Vagina (tissue), 2 donors: ENCODE measurements at regions not wholly inside any gene's neighbourhood (a gene's known extent, or its start where the extent isn't known, plus 50 kb on each side); places are given as distances from the start of the nearest gene placed in this dataset.

Source experiments
- DNase-seq, 2 donors: peaks; one replicate each; pipeline ENCODE4 v3.0.0-alpha.2; 2017; ENCODE audit errors: extremely low spot score in 2 of 2
- H3K27ac ChIP-seq: fragments of 200-600 bp; sonication (generic); one replicate; pipeline ENCODE4 v1.5.1; 2019
- H3K27me3 ChIP-seq: fragments of 200-600 bp; sonication (generic); one replicate; pipeline ENCODE4 v1.5.1; 2019
- H3K36me3 ChIP-seq, 2 donors: fragments of 200-600 bp; sonication (generic); one replicate each; pipeline ENCODE4 v1.5.1; 2017 to 2019
- H3K4me1 ChIP-seq: fragments of 200-600 bp; sonication (generic); one replicate; pipeline ENCODE4 v1.5.1; 2019
- H3K4me3 ChIP-seq, 2 donors: fragments of 200-600 bp; sonication (generic); 1 replicate in 1 of 2; 2 replicates in 1 of 2; pipeline ENCODE4 v1.5.1; 2016 to 2019
- H3K9me3 ChIP-seq: fragments of 200-600 bp; sonication (generic); one replicate; pipeline ENCODE4 v1.5.1; 2019
- POLR2A ChIP-seq, 2 donors: fragments of 450-650 bp; IDR thresholded peaks; one replicate each; pipeline ENCODE4 v1.6.1; 2017; ENCODE audit warnings: antibody characterized with exemption in 2 of 2, mild to moderate bottlenecking in 2 of 2, moderate library complexity in 2 of 2
- POLR2AphosphoS5 ChIP-seq, 2 donors: sonication (generic); formaldehyde crosslinking; IDR thresholded peaks; one replicate each; pipeline ENCODE4 v1.9.0; 2017; ENCODE audit warnings: antibody characterized with exemption in 2 of 2, mild to moderate bottlenecking in 2 of 2, low read depth in 1 of 2; ENCODE audit not compliant: insufficient read depth in 1 of 2
- intact Hi-C: fragments of 100-400 bp; cut with DNase I; formaldehyde crosslinking; loops from one replicate; pipeline ENCODE4 v1.15.1; 2023
- TF ChIP-seq, protein P1 (sequence below), 3 experiments: fragments of 450-650 bp in 2 of 3; fragments of 200-600 bp in 1 of 3; sonication (generic) in 1 of 3; IDR thresholded peaks; one replicate each; pipeline ENCODE4 v1.5.1; 2017 to 2019; ENCODE audit warnings: antibody characterized with exemption in 3 of 3, mild to moderate bottlenecking in 2 of 3, moderate library complexity in 2 of 3

DNA sequence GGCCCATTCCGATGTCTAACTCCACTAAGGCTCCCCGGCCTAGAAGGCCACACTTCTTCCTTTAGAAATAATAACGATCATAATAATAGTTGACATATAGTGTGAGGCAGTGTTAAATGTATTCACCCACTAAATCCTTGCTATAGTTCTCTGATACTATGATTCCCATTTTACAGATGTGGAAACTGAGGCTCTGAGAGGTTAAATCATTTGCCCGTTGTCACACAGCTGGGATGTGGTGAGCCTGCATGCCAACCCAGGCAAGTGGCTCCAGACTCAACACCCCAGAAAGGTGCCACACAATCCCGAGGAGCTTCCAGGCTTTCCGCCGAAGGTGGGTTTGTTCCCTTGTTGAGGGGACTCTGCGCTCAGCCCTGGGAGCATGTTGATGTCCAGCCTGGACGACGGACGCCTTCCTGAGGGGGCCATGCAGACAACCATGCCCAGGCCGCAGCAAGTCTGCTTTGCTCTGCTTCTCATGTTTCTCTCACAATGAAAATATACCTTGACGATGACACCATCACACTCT lies 104.6 kb upstream of the CDYL start:
- DNase-seq, result peak in 1 of 2 donors; percentile 67
- Histone ChIP-seq H3K27ac (peak overlapping the region; percentile 58), H3K4me3 (no peak overlapping the region), H3K4me1 (peaks cover 7% of the 10 kb centered on the region), H3K36me3 (no peaks in the 10 kb centered on the region), H3K27me3 (no peaks in the 10 kb centered on the region), H3K9me3 (no peaks in the 10 kb centered on the region)
- intact Hi-C loops, result no loop called here
- TF ChIP-seq POLR2AphosphoS5 (IDR thresholded peaks at IDR 0.05; ENCODE audit: insufficient read depth in 1 of 2, low read depth in 1 of 2) (no peak), POLR2A (IDR thresholded peaks at IDR 0.05) (no peak)
- TF ChIP-seq, protein P1, sequence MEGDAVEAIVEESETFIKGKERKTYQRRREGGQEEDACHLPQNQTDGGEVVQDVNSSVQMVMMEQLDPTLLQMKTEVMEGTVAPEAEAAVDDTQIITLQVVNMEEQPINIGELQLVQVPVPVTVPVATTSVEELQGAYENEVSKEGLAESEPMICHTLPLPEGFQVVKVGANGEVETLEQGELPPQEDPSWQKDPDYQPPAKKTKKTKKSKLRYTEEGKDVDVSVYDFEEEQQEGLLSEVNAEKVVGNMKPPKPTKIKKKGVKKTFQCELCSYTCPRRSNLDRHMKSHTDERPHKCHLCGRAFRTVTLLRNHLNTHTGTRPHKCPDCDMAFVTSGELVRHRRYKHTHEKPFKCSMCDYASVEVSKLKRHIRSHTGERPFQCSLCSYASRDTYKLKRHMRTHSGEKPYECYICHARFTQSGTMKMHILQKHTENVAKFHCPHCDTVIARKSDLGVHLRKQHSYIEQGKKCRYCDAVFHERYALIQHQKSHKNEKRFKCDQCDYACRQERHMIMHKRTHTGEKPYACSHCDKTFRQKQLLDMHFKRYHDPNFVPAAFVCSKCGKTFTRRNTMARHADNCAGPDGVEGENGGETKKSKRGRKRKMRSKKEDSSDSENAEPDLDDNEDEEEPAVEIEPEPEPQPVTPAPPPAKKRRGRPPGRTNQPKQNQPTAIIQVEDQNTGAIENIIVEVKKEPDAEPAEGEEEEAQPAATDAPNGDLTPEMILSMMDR (IDR thresholded peaks at IDR 0.05), result no peak

DNA sequence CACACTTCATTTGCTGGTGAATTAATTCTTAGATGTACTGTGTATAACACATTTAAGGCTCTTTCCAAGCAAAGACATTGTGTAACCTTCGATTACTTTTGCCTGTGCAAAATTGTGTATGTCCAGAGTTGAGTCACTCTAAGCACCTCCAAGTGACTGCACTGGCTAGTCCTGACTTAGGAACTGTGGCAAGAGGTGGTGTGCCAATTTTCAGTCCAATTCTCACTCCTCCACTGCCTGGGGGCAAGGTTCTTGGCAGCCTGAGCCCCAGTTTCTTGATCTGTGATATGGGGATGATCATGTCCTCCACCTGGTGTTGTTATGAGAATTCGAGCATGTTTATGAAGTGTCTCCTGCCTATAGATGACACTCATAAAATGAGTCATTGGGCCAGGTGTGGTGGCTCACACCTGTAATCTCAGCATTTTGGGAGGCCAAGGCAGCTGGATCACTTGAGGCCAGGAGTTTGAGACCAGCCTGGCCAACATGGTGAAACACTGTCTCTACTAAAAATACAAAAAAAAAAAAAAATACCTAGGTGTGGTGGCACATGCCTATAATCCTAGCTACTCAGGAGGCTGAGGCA lies 105.3 kb upstream of the CDYL start:
- Histone ChIP-seq H3K4me1 (peaks cover 7% of the 10 kb centered on the region), H3K27ac (no peak overlapping the region), H3K4me3 (no peak overlapping the region), H3K27me3 (no peaks in the 10 kb centered on the region), H3K36me3 (no peaks in the 10 kb centered on the region), H3K9me3 (no peaks in the 10 kb centered on the region)
- intact Hi-C loops, result no loop called here
- peak in 1 of 2 donors; percentile 75 for DNase-seq
- TF ChIP-seq POLR2AphosphoS5 (IDR thresholded peaks at IDR 0.05; ENCODE audit: insufficient read depth in 1 of 2, low read depth in 1 of 2) (no peak), POLR2A (IDR thresholded peaks at IDR 0.05) (no peak)
- TF ChIP-seq, protein P1 (IDR thresholded peaks at IDR 0.05), result no peak

DNA sequence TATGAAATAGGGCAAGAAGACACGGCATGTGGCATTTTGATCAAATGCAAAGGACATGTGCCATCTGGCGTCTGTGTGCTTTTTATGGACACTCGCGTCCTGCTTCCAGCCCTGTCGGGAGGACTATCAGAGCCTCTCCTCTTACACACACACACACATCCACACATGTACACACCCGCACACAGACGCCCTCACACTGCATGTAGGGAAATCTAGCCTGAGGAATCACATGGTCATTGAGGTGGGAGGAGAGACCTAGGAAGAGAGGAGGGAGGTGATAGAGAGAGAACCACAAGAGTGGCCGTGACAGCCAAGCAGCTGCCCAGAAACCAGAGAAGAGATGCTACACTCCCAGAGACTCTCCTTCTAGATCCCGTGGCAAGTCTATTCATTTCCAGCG lies 105.9 kb upstream of the CDYL start:
- Histone ChIP-seq H3K36me3 (no peaks in the 10 kb centered on the region), H3K27ac (no peak overlapping the region), H3K4me1 (peaks cover 7% of the 10 kb centered on the region), H3K9me3 (no peaks in the 10 kb centered on the region), H3K4me3 (no peak overlapping the region), H3K27me3 (no peaks in the 10 kb centered on the region)
- TF ChIP-seq POLR2A (IDR thresholded peaks at IDR 0.05), result no peak
- no peak for TF ChIP-seq POLR2AphosphoS5 (IDR thresholded peaks at IDR 0.05; ENCODE audit: insufficient read depth in 1 of 2, low read depth in 1 of 2)
- TF ChIP-seq, protein P1 (IDR thresholded peaks at IDR 0.05), result no peak
- intact Hi-C loops, result no loop called here
- peak; percentile 49 to 58 for DNase-seq

DNA sequence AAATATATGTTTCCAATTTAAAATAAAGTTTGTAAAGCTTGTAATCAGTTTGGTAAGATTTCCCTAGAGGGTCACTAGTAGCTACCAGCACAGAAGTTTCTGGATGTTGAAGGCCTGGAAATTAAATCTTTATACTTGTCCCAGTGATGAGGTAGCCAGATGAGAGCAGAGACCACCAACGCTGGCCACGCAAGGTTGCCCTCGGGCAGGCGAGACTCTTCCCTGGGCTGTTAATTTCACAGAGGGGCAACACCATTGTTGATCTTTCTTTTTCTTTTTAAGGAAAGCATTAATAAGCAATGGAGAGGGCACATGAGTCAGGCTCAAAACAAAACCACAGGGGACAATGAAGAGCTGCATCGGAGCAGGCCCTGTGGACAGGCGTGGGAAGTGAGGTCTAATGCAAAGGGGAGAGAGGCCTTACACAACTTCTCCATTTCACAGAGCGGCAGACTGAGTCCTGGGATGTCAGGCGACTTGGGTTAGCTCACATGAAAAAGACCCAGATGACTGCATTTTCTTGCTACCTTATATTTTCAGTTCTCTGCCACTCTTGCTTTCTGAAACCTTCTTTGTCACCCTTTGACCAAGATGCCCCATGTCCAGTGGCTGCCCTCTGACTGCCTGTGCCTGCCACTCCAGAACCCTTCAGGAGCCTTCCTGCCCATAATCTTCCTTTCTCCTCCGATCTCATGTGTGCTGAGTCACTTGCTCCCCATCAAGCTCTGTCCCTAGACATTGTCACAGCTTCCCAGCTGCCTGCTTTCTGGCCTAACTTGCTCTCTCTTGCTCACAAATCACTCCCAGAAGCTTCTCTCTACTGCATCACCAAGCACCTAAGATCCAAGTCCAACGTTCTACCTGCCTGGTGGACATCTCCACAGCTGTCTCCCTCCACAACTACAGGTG lies 107.7 kb upstream of the CDYL start:
- Histone ChIP-seq H3K9me3 (no peaks in the 10 kb centered on the region), H3K27me3 (no peaks in the 10 kb centered on the region), H3K27ac (no peak overlapping the region), H3K4me1 (peaks cover 13% of the 10 kb centered on the region), H3K36me3 (no peaks in the 10 kb centered on the region), H3K4me3 (no peak overlapping the region)
- intact Hi-C loops, result loop anchor here (10.0 kb wide), 1 partner anchor 106 kb away; the partner anchor contains the start of gene CDYL
- peak; percentile 56 to 89 for DNase-seq
- TF ChIP-seq POLR2A (IDR thresholded peaks at IDR 0.05), result no peak
- no peak for TF ChIP-seq POLR2AphosphoS5 (IDR thresholded peaks at IDR 0.05; ENCODE audit: insufficient read depth in 1 of 2, low read depth in 1 of 2)
- TF ChIP-seq, protein P1 (IDR thresholded peaks at IDR 0.05), result no peak
